ENCODE measurements at regions not wholly inside any gene's neighbourhood (a gene's known extent, or its start where the extent isn't known, plus 50 kb on each side); places are given as distances from the start of the nearest gene placed in this dataset.
"Not testable (repeated sequence)": the region's sequence is repeated elsewhere in the genome, so short reads cannot be mapped to it uniquely, and the experiment has no call there.

GRCh38 chrX:74132280-74132679, 171.7 kb upstream of the ZCCHC13 start:
- Histone ChIP-seq H3K27me3 (ENCODE audit: insufficient read depth, low read length) (no peaks in the 10 kb centered on the region), H3K4me1 (ENCODE audit: insufficient read depth, low read length) (0 out of 2 replicates have a peak, but pooled peaks cover 4% of the 10 kb centered on the region), H3K27ac (ENCODE audit: low read depth, low read length) (no peak overlapping the region), H3K4me3 (ENCODE audit: low read length) (no peak overlapping the region), H3K36me3 (ENCODE audit: insufficient read depth, low read length) (no peaks in the 10 kb centered on the region), H3K9ac (ENCODE audit: low read depth, low read length) (no peak overlapping the region), H3K9me3 (ENCODE audit: insufficient read depth, low read depth, low read length) (no peaks in the 10 kb centered on the region)
- WGBS: 63% methylated on average over 3 of the region's 4 CpGs

GRCh38 chrX:74119016-74119910, 184.7 kb upstream of the ZCCHC13 start:
- H3K27me3 ChIP-seq (ENCODE audit: insufficient read depth, low read length): no peaks in the 10 kb centered on the region
- WGBS: 84% methylated on average over 5 of the region's 6 CpGs
- H3K9ac ChIP-seq (ENCODE audit: low read depth, low read length): no peak overlapping the region
- no peak overlapping the region for H3K27ac ChIP-seq (ENCODE audit: low read depth, low read length)
- H3K36me3 ChIP-seq (ENCODE audit: insufficient read depth, low read length): peaks cover 4% of the 10 kb centered on the region; the same call in 1 of the 2 replicates
- no peaks in the 10 kb centered on the region for H3K4me1 ChIP-seq (ENCODE audit: insufficient read depth, low read length)
- no peaks in the 10 kb centered on the region for H3K9me3 ChIP-seq (ENCODE audit: insufficient read depth, low read depth, low read length)
- no peak overlapping the region for H3K4me3 ChIP-seq (ENCODE audit: low read length)

- Histone ChIP-seq H3K4me3 (ENCODE audit: low read length) (no peak overlapping the region), H3K36me3 (ENCODE audit: insufficient read depth, low read length) (peaks cover 4% of the 10 kb centered on the region; the same call in 1 of the 2 replicates), H3K9me3 (ENCODE audit: insufficient read depth, low read depth, low read length) (no peaks in the 10 kb centered on the region), H3K27ac (ENCODE audit: low read depth, low read length) (no peak overlapping the region), H3K27me3 (ENCODE audit: insufficient read depth, low read length) (no peaks in the 10 kb centered on the region), H3K9ac (ENCODE audit: low read depth, low read length) (no peak overlapping the region), H3K4me1 (ENCODE audit: insufficient read depth, low read length) (no peaks in the 10 kb centered on the region)
- WGBS: 94% methylated on average over 10 of the region's 10 CpGs
Observed at GRCh38 chrX:74117962-74118902, 185.7 kb upstream of the ZCCHC13 start.

GRCh38 chrX:74111245-74111644, 192.7 kb upstream of the ZCCHC13 start:
- no peaks in the 10 kb centered on the region for H3K9me3 ChIP-seq (ENCODE audit: insufficient read depth, low read depth, low read length)
- no peak overlapping the region for H3K9ac ChIP-seq (ENCODE audit: low read depth, low read length)
- no peaks in the 10 kb centered on the region for H3K4me1 ChIP-seq (ENCODE audit: insufficient read depth, low read length)
- no peaks in the 10 kb centered on the region for H3K27me3 ChIP-seq (ENCODE audit: insufficient read depth, low read length)
- H3K4me3 ChIP-seq (ENCODE audit: low read length): no peak overlapping the region
- no peak overlapping the region for H3K27ac ChIP-seq (ENCODE audit: low read depth, low read length)
- H3K36me3 ChIP-seq (ENCODE audit: insufficient read depth, low read length): peaks cover 4% of the 10 kb centered on the region; the same call in 1 of the 2 replicates

- Histone ChIP-seq H3K4me3 (ENCODE audit: low read length) (no peak overlapping the region), H3K4me1 (ENCODE audit: insufficient read depth, low read length) (no peaks in the 10 kb centered on the region), H3K9me3 (ENCODE audit: insufficient read depth, low read depth, low read length) (0 out of 2 replicates have a peak, but pooled peaks cover 4% of the 10 kb centered on the region), H3K9ac (ENCODE audit: low read depth, low read length) (no peak overlapping the region), H3K27ac (ENCODE audit: low read depth, low read length) (no peak overlapping the region), H3K36me3 (ENCODE audit: insufficient read depth, low read length) (peaks cover 4% of the 10 kb centered on the region; the same call in 1 of the 2 replicates), H3K27me3 (ENCODE audit: insufficient read depth, low read length) (no peaks in the 10 kb centered on the region)
Observed at GRCh38 chrX:74107666-74108065, 196.3 kb upstream of the ZCCHC13 start.

GRCh38 chrX:74104356-74105015, 199.5 kb upstream of the ZCCHC13 start:
- no peaks in the 10 kb centered on the region for H3K4me1 ChIP-seq (ENCODE audit: insufficient read depth, low read length)
- no peaks in the 10 kb centered on the region for H3K27me3 ChIP-seq (ENCODE audit: insufficient read depth, low read length)
- WGBS: 91% methylated on average over 3 of the region's 3 CpGs
- no peak overlapping the region for H3K4me3 ChIP-seq (ENCODE audit: low read length)
- peaks cover 21% of the 10 kb centered on the region for H3K9me3 ChIP-seq (ENCODE audit: insufficient read depth, low read depth, low read length)
- H3K9ac ChIP-seq (ENCODE audit: low read depth, low read length): no peak overlapping the region
- peaks cover 4% of the 10 kb centered on the region; the same call in 1 of the 2 replicates for H3K36me3 ChIP-seq (ENCODE audit: insufficient read depth, low read length)
- H3K27ac ChIP-seq (ENCODE audit: low read depth, low read length): no peak overlapping the region

- not testable (repeated sequence) for H3K4me3 ChIP-seq (ENCODE audit: low read length); H3K27ac ChIP-seq (ENCODE audit: low read depth, low read length); H3K4me1 ChIP-seq (ENCODE audit: insufficient read depth, low read length); H3K27me3 ChIP-seq (ENCODE audit: insufficient read depth, low read length); H3K36me3 ChIP-seq (ENCODE audit: insufficient read depth, low read length); H3K9ac ChIP-seq (ENCODE audit: low read depth, low read length)
- peaks cover 17% of the 10 kb centered on the region for H3K9me3 ChIP-seq (ENCODE audit: insufficient read depth, low read depth, low read length)
- 96% methylated on average over 27 of the region's 31 CpGs for WGBS
Observed at GRCh38 chrX:74098407-74098806, 205.6 kb upstream of the ZCCHC13 start.

- 92% methylated on average over 3 of the region's 3 CpGs for WGBS
Observed at GRCh38 chrX:74090049-74090448, 213.9 kb upstream of the ZCCHC13 start.

GRCh38 chrX:74085642-74086236, 218.2 kb upstream of the ZCCHC13 start:
- H3K27ac ChIP-seq (ENCODE audit: low read depth, low read length): no peak overlapping the region
- H3K36me3 ChIP-seq (ENCODE audit: insufficient read depth, low read length): 0 out of 2 replicates have a peak, but pooled peaks cover 2% of the 10 kb centered on the region
- no peaks in the 10 kb centered on the region for H3K27me3 ChIP-seq (ENCODE audit: insufficient read depth, low read length)
- H3K9me3 ChIP-seq (ENCODE audit: insufficient read depth, low read depth, low read length): peaks cover 19% of the 10 kb centered on the region; the same call in 1 of the 2 replicates
- H3K4me1 ChIP-seq (ENCODE audit: insufficient read depth, low read length): no peaks in the 10 kb centered on the region
- H3K9ac ChIP-seq (ENCODE audit: low read depth, low read length): no peak overlapping the region
- H3K4me3 ChIP-seq (ENCODE audit: low read length): no peak overlapping the region
- WGBS: 100% methylated on average over 1 of the region's 1 CpG

More at GRCh38 chrX:74090049-74090448, 213.9 kb upstream of the ZCCHC13 start:
- H3K9ac ChIP-seq (ENCODE audit: low read depth, low read length): no peak overlapping the region
- no peak overlapping the region for H3K27ac ChIP-seq (ENCODE audit: low read depth, low read length)
- H3K27me3 ChIP-seq (ENCODE audit: insufficient read depth, low read length): no peaks in the 10 kb centered on the region
- no peaks in the 10 kb centered on the region for H3K4me1 ChIP-seq (ENCODE audit: insufficient read depth, low read length)
- no peaks in the 10 kb centered on the region for H3K36me3 ChIP-seq (ENCODE audit: insufficient read depth, low read length)
- peaks cover 26% of the 10 kb centered on the region for H3K9me3 ChIP-seq (ENCODE audit: insufficient read depth, low read depth, low read length)
- no peak overlapping the region for H3K4me3 ChIP-seq (ENCODE audit: low read length)

- no peak overlapping the region for H3K4me3 ChIP-seq (ENCODE audit: low read length)
- H3K9ac ChIP-seq (ENCODE audit: low read depth, low read length): no peak overlapping the region
- H3K27me3 ChIP-seq (ENCODE audit: insufficient read depth, low read length): no peaks in the 10 kb centered on the region
- H3K27ac ChIP-seq (ENCODE audit: low read depth, low read length): no peak overlapping the region
- no peaks in the 10 kb centered on the region for H3K4me1 ChIP-seq (ENCODE audit: insufficient read depth, low read length)
- H3K9me3 ChIP-seq (ENCODE audit: insufficient read depth, low read depth, low read length): no peaks in the 10 kb centered on the region
- H3K36me3 ChIP-seq (ENCODE audit: insufficient read depth, low read length): 0 out of 2 replicates have a peak, but pooled peaks cover 2% of the 10 kb centered on the region
Observed at GRCh38 chrX:74080165-74080564, 223.8 kb upstream of the ZCCHC13 start.
